ENCODE measurements at regions not wholly inside any gene's neighbourhood (a gene's known extent, or its start where the extent isn't known, plus 50 kb on each side); places are given as distances from the start of the nearest gene placed in this dataset.

- Histone ChIP-seq H3K27me3 (ENCODE audit: low read length) (no peaks in the 10 kb centered on the region), H3K4me2 (ENCODE audit: low read length) (no peak overlapping the region), H3K9ac (ENCODE audit: low read length) (no peak overlapping the region), H3K27ac (ENCODE audit: low read length) (no peak overlapping the region), H2AFZ (ENCODE audit: low read length) (no peak overlapping the region), H3K9me2 (replicated peaks; ENCODE audit: low read length) (no peaks in the 10 kb centered on the region), H3F3A (ENCODE audit: low read length, unreplicated experiment) (no peaks in the 10 kb centered on the region), H3K4me1 (ENCODE audit: insufficient read depth, low read length) (no peaks in the 10 kb centered on the region), H3K79me2 (ENCODE audit: low read length) (no peaks in the 10 kb centered on the region), H4K20me1 (ENCODE audit: low read length) (no peaks in the 10 kb centered on the region), H3K36me3 (ENCODE audit: low read depth, low read length) (no peaks in the 10 kb centered on the region), H3K9me3 (ENCODE audit: low read length) (no peaks in the 10 kb centered on the region), H3K4me3 (ENCODE audit: low read length) (no peak overlapping the region)
- ATAC-seq (no peak), DNase-seq (no peak)
- intact Hi-C loops (cut with micrococcal nuclease) = no loop called here
- POLR2A ChIA-PET (ENCODE audit: unreplicated experiment) = no interaction called here
- no TSS peak for BruUV-seq (replicated peaks)
- no peak for TF ChIP-seq EZH2phosphoT487 (IDR thresholded peaks at IDR 0.05; ENCODE audit: borderline replicate concordance, low read length)
- TF ChIP-seq CTCF (conservative IDR thresholded peaks at IDR 0.05; ENCODE audit: low read depth, low read length) = no peak
- no peak for TF ChIP-seq EZH2 (IDR thresholded peaks at IDR 0.05; ENCODE audit: low read length, unreplicated experiment)
- CTCF ChIA-PET = no interaction called here
These were observed 136.5 kb upstream of the PDE10A start for GRCh38 chr6:165799391-165800153.

GRCh38 chr6:165798991-165799390, 135.9 kb upstream of the PDE10A start:
- no TSS peak for BruUV-seq (replicated peaks)
- Histone ChIP-seq H3K27ac (ENCODE audit: low read length) (no peak overlapping the region), H3K27me3 (ENCODE audit: low read length) (no peaks in the 10 kb centered on the region), H3K36me3 (ENCODE audit: low read depth, low read length) (no peaks in the 10 kb centered on the region), H3K4me1 (ENCODE audit: insufficient read depth, low read length) (no peaks in the 10 kb centered on the region), H2AFZ (ENCODE audit: low read length) (no peak overlapping the region), H3K9me2 (replicated peaks; ENCODE audit: low read length) (no peaks in the 10 kb centered on the region), H4K20me1 (ENCODE audit: low read length) (no peaks in the 10 kb centered on the region), H3K4me3 (ENCODE audit: low read length) (no peak overlapping the region), H3K9me3 (ENCODE audit: low read length) (no peaks in the 10 kb centered on the region), H3K79me2 (ENCODE audit: low read length) (no peaks in the 10 kb centered on the region), H3K4me2 (ENCODE audit: low read length) (no peak overlapping the region), H3F3A (ENCODE audit: low read length, unreplicated experiment) (no peaks in the 10 kb centered on the region), H3K9ac (ENCODE audit: low read length) (no peak overlapping the region)
- ChIA-PET CTCF (no interaction called here), POLR2A (ENCODE audit: unreplicated experiment) (no interaction called here)
- intact Hi-C loops (cut with micrococcal nuclease) = no loop called here
- ATAC-seq (no peak), DNase-seq (no peak)
- TF ChIP-seq EZH2phosphoT487 (IDR thresholded peaks at IDR 0.05; ENCODE audit: borderline replicate concordance, low read length) (no peak), CTCF (conservative IDR thresholded peaks at IDR 0.05; ENCODE audit: low read depth, low read length) (no peak), EZH2 (IDR thresholded peaks at IDR 0.05; ENCODE audit: low read length, unreplicated experiment) (no peak)

- DNase-seq (no peak), ATAC-seq (no peak)
- Histone ChIP-seq H4K20me1 (ENCODE audit: low read length) (no peaks in the 10 kb centered on the region), H3K9me2 (replicated peaks; ENCODE audit: low read length) (no peaks in the 10 kb centered on the region), H3K79me2 (ENCODE audit: low read length) (no peaks in the 10 kb centered on the region), H3F3A (ENCODE audit: low read length, unreplicated experiment) (no peaks in the 10 kb centered on the region), H3K27ac (ENCODE audit: low read length) (no peak overlapping the region), H3K4me3 (ENCODE audit: low read length) (no peak overlapping the region), H3K9me3 (ENCODE audit: low read length) (no peaks in the 10 kb centered on the region), H2AFZ (ENCODE audit: low read length) (no peak overlapping the region), H3K27me3 (ENCODE audit: low read length) (peaks cover 4% of the 10 kb centered on the region), H3K36me3 (ENCODE audit: low read depth, low read length) (no peaks in the 10 kb centered on the region), H3K4me1 (ENCODE audit: insufficient read depth, low read length) (no peaks in the 10 kb centered on the region), H3K9ac (ENCODE audit: low read length) (no peak overlapping the region), H3K4me2 (ENCODE audit: low read length) (no peak overlapping the region)
- intact Hi-C loops (cut with micrococcal nuclease) = no loop called here
- TF ChIP-seq EZH2 (IDR thresholded peaks at IDR 0.05; ENCODE audit: low read length, unreplicated experiment) (no peak), EZH2phosphoT487 (IDR thresholded peaks at IDR 0.05; ENCODE audit: borderline replicate concordance, low read length) (no peak), CTCF (conservative IDR thresholded peaks at IDR 0.05; ENCODE audit: low read depth, low read length) (no peak)
- no TSS peak for BruUV-seq (replicated peaks)
- POLR2A ChIA-PET (ENCODE audit: unreplicated experiment) = no interaction called here
- CTCF ChIA-PET = no interaction called here
These were observed 131.1 kb upstream of the PDE10A start for GRCh38 chr6:165794179-165794601.
